ENCODE measurements at regions not wholly inside any gene's neighbourhood (a gene's known extent, or its start where the extent isn't known, plus 50 kb on each side); places are given as distances from the start of the nearest gene placed in this dataset.

GRCh38 chr3:193983846-193984818, 151.8 kb upstream of the HES1 start:
- no peak for DNase-seq (ENCODE audit: low read depth)

GRCh38 chr3:193984876-193985275, 151.1 kb upstream of the HES1 start:
- no peak for DNase-seq (ENCODE audit: low read depth)

GRCh38 chr3:193987186-193987585, 148.8 kb upstream of the HES1 start:
- DNase-seq (ENCODE audit: low read depth): peak; percentile 60

- DNase-seq (ENCODE audit: low read depth): no peak
Measured at GRCh38 chr3:193989186-193989585, 146.8 kb upstream of the HES1 start.

- no peak for DNase-seq (ENCODE audit: low read depth)
Measured at GRCh38 chr3:193991666-193992424, 144.1 kb upstream of the HES1 start.

GRCh38 chr3:193992425-193993037, 143.4 kb upstream of the HES1 start:
- no peak for DNase-seq (ENCODE audit: low read depth)

GRCh38 chr3:193996221-193996620, 139.7 kb upstream of the HES1 start:
- no peak for DNase-seq (ENCODE audit: low read depth)

- no peak for DNase-seq (ENCODE audit: low read depth)
Measured at GRCh38 chr3:193996641-193997089, 139.3 kb upstream of the HES1 start.

GRCh38 chr3:193997228-193998122, 138.5 kb upstream of the HES1 start:
- peak; percentile 45 for DNase-seq (ENCODE audit: low read depth)

GRCh38 chr3:193998123-193998448, 137.9 kb upstream of the HES1 start:
- no peak for DNase-seq (ENCODE audit: low read depth)

GRCh38 chr3:193998628-193999195, 137.2 kb upstream of the HES1 start:
- DNase-seq (ENCODE audit: low read depth): no peak

- no peak for DNase-seq (ENCODE audit: low read depth)
Measured at GRCh38 chr3:194000100-194000499, 135.8 kb upstream of the HES1 start.

GRCh38 chr3:194000712-194001111, 135.2 kb upstream of the HES1 start:
- no peak for DNase-seq (ENCODE audit: low read depth)

- no peak for DNase-seq (ENCODE audit: low read depth)
Measured at GRCh38 chr3:194001728-194002459, 134.1 kb upstream of the HES1 start.

- peak; percentile 99 for DNase-seq (ENCODE audit: low read depth)
Measured at GRCh38 chr3:194003114-194004057, 132.6 kb upstream of the HES1 start.

- no peak for DNase-seq (ENCODE audit: low read depth)
Measured at GRCh38 chr3:194005930-194006501, 129.9 kb upstream of the HES1 start.

- no peak for DNase-seq (ENCODE audit: low read depth)
Measured at GRCh38 chr3:194007592-194008337, 128.2 kb upstream of the HES1 start.

- no peak for DNase-seq (ENCODE audit: low read depth)
Measured at GRCh38 chr3:194009019-194009418, 126.9 kb upstream of the HES1 start.

Measured in RPMI7951 (cell line).